CD14-positive monocyte (primary cell): ENCODE measurements at regions not wholly inside any gene's neighbourhood (a gene's known extent, or its start where the extent isn't known, plus 50 kb on each side); places are given as distances from the start of the nearest gene placed in this dataset.

Experiments
- DNase-seq, 3 donors: peaks; one replicate each; pipeline ENCODE4 v3.0.0-alpha.2; 2011 to 2022
- H2AFZ ChIP-seq: 2 replicates; pipeline ENCODE4 v1.6.0; 2012; ENCODE audit warnings: mild to moderate bottlenecking, low read depth, low read length, inconsistent platforms; ENCODE audit not compliant: insufficient read depth, poor library complexity, severe bottlenecking
- H3K27ac ChIP-seq, 2 donors: 1 replicate in 1 of 2; 2 replicates in 1 of 2; pipeline ENCODE4 v1.5.1; 2012 to 2013; ENCODE audit warnings: low read length in 2 of 2, control low read depth in 1 of 2, inconsistent platforms in 1 of 2, low read depth in 1 of 2, mild to moderate bottlenecking in 1 of 2
- H3K27me3 ChIP-seq, 2 donors: one replicate each; pipeline versions ENCODE4 v1.6.0 to v1.6.1; 2011 to 2013; ENCODE audit warnings: low read length in 2 of 2; ENCODE audit not compliant: control insufficient read depth in 2 of 2, insufficient read depth in 2 of 2
- H3K36me3 ChIP-seq, 2 donors: replicated peaks in 1 of 2; 1 replicate in 1 of 2; 2 replicates in 1 of 2; pipeline versions ENCODE4 v1.5.1 to v1.6.1; 2012 to 2013; ENCODE audit warnings: low read length in 2 of 2, control low read depth in 1 of 2, inconsistent platforms in 1 of 2, mild to moderate bottlenecking in 1 of 2; ENCODE audit not compliant: insufficient read depth in 2 of 2, control insufficient read depth in 1 of 2
- H3K4me1 ChIP-seq, 2 donors: 1 replicate in 1 of 2; 2 replicates in 1 of 2; pipeline versions ENCODE4 v1.5.1 to v1.6.1; 2012 to 2013; ENCODE audit warnings: low read length in 2 of 2, control low read depth in 1 of 2, inconsistent platforms in 1 of 2, mild to moderate bottlenecking in 1 of 2, moderate library complexity in 1 of 2; ENCODE audit not compliant: insufficient read depth in 2 of 2, control insufficient read depth in 1 of 2
- H3K4me2 ChIP-seq: replicated peaks from 2 replicates; pipeline ENCODE3; 2012; ENCODE audit warnings: low read length, moderate library complexity, mild to moderate bottlenecking; ENCODE audit not compliant: poor library complexity, severe bottlenecking; ENCODE audit errors: extremely low read depth
- H3K4me3 ChIP-seq, 3 experiments: fragments of 200-600 bp in 1 of 3; sonication (generic) in 1 of 3; replicated peaks in 1 of 3; 1 replicate in 2 of 3; 2 replicates in 1 of 3; pipeline ENCODE4 v1.5.1; 2011 to 2013; ENCODE audit warnings: low read length in 3 of 3, mild to moderate bottlenecking in 3 of 3, control low read depth in 2 of 3, low read depth in 2 of 3, inconsistent platforms in 1 of 3, moderate library complexity in 1 of 3
- H3K79me2 ChIP-seq: 2 replicates; pipeline ENCODE4 v1.6.0; 2012; ENCODE audit warnings: mild to moderate bottlenecking, control low read depth, inconsistent platforms, low read length, moderate library complexity; ENCODE audit not compliant: insufficient read depth
- H3K9ac ChIP-seq: 2 replicates; pipeline ENCODE4 v1.6.0; 2017; ENCODE audit warnings: low read length, mild to moderate bottlenecking; ENCODE audit not compliant: insufficient read depth, poor library complexity, severe bottlenecking
- H3K9me3 ChIP-seq, 2 donors: replicated peaks in 1 of 2; 1 replicate in 1 of 2; 2 replicates in 1 of 2; pipeline versions ENCODE4 v1.5.1 to v1.6.1; 2012 to 2013; ENCODE audit warnings: low read length in 2 of 2, control low read depth in 1 of 2; ENCODE audit not compliant: control insufficient read depth in 1 of 2, insufficient read depth in 1 of 2
- H4K20me1 ChIP-seq: 2 replicates; pipeline ENCODE4 v1.6.0; 2012; ENCODE audit warnings: mild to moderate bottlenecking, low read length, control low read depth, moderate library complexity; ENCODE audit not compliant: insufficient read depth
- H3K27ac Mint-ChIP-seq, 7 donors: one replicate each; pipeline ENCODE4 v1.8.0; 2020; ENCODE audit warnings: mild to moderate bottlenecking in 7 of 7, mixed read lengths in 7 of 7, moderate library complexity in 6 of 7, inconsistent platforms in 2 of 7
- H3K27me3 Mint-ChIP-seq, 3 donors: one replicate each; pipeline ENCODE4 v1.8.0; 2021 to 2022; ENCODE audit warnings: low read depth in 3 of 3, mild to moderate bottlenecking in 3 of 3, mixed read lengths in 3 of 3, moderate library complexity in 3 of 3, inconsistent platforms in 1 of 3
- H3K36me3 Mint-ChIP-seq, 2 donors: one replicate each; pipeline ENCODE4 v1.8.0; 2020; ENCODE audit warnings: mixed read lengths in 2 of 2, inconsistent platforms in 1 of 2, mild to moderate bottlenecking in 1 of 2
- H3K4me1 Mint-ChIP-seq: one replicate; pipeline ENCODE4 v1.8.0; 2020; ENCODE audit warnings: mild to moderate bottlenecking, mixed read lengths
- H3K4me3 Mint-ChIP-seq, 2 donors: one replicate each; pipeline ENCODE4 v1.8.0; 2020; ENCODE audit warnings: mild to moderate bottlenecking in 2 of 2, mixed read lengths in 2 of 2, moderate library complexity in 1 of 2
- H3K9me3 Mint-ChIP-seq, 7 donors: one replicate each; pipeline ENCODE4 v1.8.0; 2020 to 2022; ENCODE audit warnings: mixed read lengths in 7 of 7, mild to moderate bottlenecking in 6 of 7, moderate library complexity in 6 of 7, inconsistent platforms in 2 of 7
- CTCF ChIP-seq: fragments of 200-600 bp; IDR thresholded peaks from one replicate; pipeline ENCODE4 v1.8.0; 2022; ENCODE audit warnings: antibody characterized with exemption, mild to moderate bottlenecking
- WGBS: methylation state at CpG from one replicate; pipeline ENCODE4 v1.1.5; 2013; ENCODE audit warnings: missing lambda C conversion rate; ENCODE audit not compliant: insufficient coverage; 5-methylcytosine and 5-hydroxymethylcytosine counted together
- intact Hi-C, 2 donors: fragments of 100-400 bp; cut with micrococcal nuclease; formaldehyde crosslinking; loops; one replicate each; pipeline versions ENCODE4 v1.15.0 to v1.15.1; 2023

DNA sequence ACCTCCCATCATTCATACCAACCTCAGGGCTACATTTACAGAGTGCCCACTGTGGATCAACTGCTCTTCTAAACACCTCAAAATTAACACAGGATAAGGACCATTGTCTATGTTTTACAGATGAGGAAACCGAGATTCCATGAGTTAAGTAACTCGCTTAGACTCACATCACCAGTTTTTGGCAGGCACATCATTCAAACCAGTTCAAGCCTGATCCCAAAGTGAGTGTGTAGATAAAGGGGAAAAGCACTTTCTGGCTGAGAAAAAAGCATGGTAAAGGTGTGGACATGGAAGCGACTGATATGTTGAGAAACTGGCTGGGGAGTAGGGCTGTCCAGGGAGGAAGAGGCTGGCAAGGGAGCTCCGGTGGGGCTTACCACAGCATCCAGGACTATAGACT lies 193.7 kb upstream of the RORA start:
- no peaks in the 10 kb centered on the region for H3K27me3 ChIP-seq
- H3K36me3 ChIP-seq = no peaks in the 10 kb centered on the region
- H3K4me1 ChIP-seq = no peaks in the 10 kb centered on the region
- no peak overlapping the region for H2AFZ ChIP-seq
- Mint-ChIP-seq H3K9me3 (peaks cover 3 to 6% (median 4%) of the 10 kb centered on the region in 7 donors), H3K4me3 (no peak overlapping the region), H3K27ac (no peak overlapping the region), H3K27me3 (peaks cover 0 to 3% (median 0%) of the 10 kb centered on the region in 3 donors), H3K4me1 (no peaks in the 10 kb centered on the region), H3K36me3 (no peaks in the 10 kb centered on the region)
- no peak for DNase-seq
- intact Hi-C loops = no loop called here
- no peak for TF ChIP-seq CTCF
- no peaks in the 10 kb centered on the region for H4K20me1 ChIP-seq
- no peak overlapping the region for H3K9ac ChIP-seq
- no peak overlapping the region for H3K27ac ChIP-seq
- no peaks in the 10 kb centered on the region for H3K9me3 ChIP-seq
- no peak overlapping the region for H3K4me3 ChIP-seq
- WGBS = no CpG with 5 or more reads among the region's 4 CpGs
- H3K79me2 ChIP-seq = no peaks in the 10 kb centered on the region
- H3K4me2 ChIP-seq = no peak overlapping the region

DNA sequence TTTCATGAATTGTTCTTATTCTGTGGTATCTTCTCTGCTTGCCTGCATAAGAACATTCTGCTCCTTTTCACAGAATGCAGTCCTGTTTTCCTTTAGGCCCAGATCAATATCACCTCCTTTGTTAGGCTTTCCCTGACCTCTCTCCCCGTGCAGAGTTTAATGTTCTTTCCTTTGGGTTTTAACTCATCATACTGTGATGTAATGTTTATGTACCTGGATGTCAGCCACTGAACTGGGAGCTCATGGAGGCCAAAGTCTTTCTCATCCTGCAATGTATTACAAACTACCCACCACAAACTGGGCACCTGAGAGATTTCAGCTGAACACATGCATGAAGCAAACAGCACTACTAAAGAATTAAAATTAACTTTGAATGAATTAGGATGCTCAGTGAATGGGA lies 192.8 kb upstream of the RORA start:
- Mint-ChIP-seq H3K4me3 (no peak overlapping the region), H3K9me3 (peaks cover 3 to 6% (median 4%) of the 10 kb centered on the region in 7 donors), H3K36me3 (no peaks in the 10 kb centered on the region), H3K27ac (no peak overlapping the region), H3K27me3 (peaks cover 0 to 3% (median 0%) of the 10 kb centered on the region in 3 donors), H3K4me1 (no peaks in the 10 kb centered on the region)
- Histone ChIP-seq H3K27ac (no peak overlapping the region), H3K9ac (no peak overlapping the region), H3K36me3 (no peaks in the 10 kb centered on the region), H4K20me1 (no peaks in the 10 kb centered on the region), H3K4me3 (no peak overlapping the region), H3K4me1 (no peaks in the 10 kb centered on the region), H3K9me3 (no peaks in the 10 kb centered on the region), H3K79me2 (no peaks in the 10 kb centered on the region), H2AFZ (no peak overlapping the region), H3K27me3 (no peaks in the 10 kb centered on the region), H3K4me2 (no peak overlapping the region)
- no peak for TF ChIP-seq CTCF
- DNase-seq = no peak
- WGBS = no CpG with 5 or more reads among the region's 1 CpG
- intact Hi-C loops = no loop called here
